GM19023 (cell line): ENCODE measurements at regions not wholly inside any gene's neighbourhood (a gene's known extent, or its start where the extent isn't known, plus 50 kb on each side); places are given as distances from the start of the nearest gene placed in this dataset.
A peak's percentile ranks its signal among the peaks of the same experiment; 100 is the strongest.

Experiments
- ATAC-seq: cut with Tn5 transposase; IDR thresholded peaks from one replicate; pipeline ENCODE4 v1.9.1; 2021; ENCODE audit warnings: mild to moderate bottlenecking, moderate library complexity; ENCODE audit not compliant: unreplicated experiment

GRCh38 chr11:29783506-29783905 lies 233.3 kb downstream of the KCNA4 start:
- ATAC-seq = no peak

GRCh38 chr11:29782447-29782846 lies 234.4 kb downstream of the KCNA4 start:
- no peak for ATAC-seq

DNA sequence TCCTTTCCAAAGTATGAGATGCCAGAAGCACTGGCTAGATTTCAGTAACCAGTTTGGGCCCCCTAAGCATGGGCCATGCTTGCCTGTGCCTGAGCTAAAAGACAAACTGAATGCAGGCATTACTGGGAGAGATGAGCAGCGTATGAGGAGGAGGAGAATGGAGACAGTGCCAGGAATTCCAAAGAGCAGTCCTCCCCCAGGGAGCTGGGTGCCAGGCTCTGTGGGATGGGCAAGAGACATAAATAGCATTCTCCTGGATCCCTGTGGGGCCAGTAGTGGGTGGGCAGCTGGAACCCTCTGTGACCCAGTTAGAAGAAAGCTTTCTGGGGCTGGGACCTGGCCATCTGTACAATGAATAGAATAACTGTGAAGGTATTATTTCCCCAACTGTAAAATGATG lies 235.6 kb downstream of the KCNA4 start:
- no peak for ATAC-seq

DNA sequence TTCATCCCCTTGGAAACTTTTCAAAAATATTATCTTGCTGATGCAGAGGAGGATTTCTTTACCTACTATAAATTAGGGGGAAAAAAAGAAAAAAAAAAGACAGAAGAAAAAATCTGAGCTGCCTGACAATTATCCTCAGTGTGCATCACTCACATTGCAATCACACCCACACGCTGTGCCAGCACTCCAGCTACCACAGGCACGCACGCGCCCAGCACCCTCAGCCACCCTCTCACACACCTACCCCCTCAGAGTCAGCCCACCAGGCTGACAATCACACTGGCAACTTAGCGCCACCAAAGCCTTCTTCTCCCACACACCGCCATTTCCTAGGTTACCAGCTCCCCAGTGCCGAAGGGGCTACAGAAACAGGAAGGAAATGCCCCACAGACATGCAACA lies 236.1 kb downstream of the KCNA4 start:
- no peak for ATAC-seq

DNA sequence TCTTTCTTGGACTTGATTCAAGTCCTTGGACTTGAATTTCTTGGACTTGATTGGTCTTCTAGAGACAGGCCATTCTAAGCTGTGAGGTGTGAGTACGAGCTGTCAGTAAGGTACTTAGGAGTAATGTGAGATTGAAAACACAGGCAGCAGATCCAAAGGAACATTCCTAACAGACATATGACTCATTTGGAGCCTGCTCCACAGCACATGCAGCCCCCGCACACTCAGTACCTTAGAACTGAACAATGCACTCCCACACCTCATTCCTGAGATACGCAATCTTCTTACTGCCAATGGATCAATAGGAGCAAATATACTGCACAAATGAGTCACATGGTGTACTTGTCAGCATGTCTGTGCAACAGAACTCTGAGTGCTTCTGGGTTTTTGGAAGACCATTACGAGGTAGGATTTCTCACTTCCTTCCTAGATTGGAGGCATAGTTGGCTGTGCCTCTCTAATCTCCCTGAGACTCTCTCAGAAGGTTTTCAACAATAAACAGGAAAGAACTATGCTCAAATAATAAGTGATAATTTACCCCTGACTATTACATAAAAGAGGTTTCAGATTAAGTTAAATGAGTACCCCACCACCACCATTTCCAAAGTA lies 243.1 kb downstream of the KCNA4 start:
- ATAC-seq = no peak

GRCh38 chr11:29756871-29757270 lies 260.0 kb downstream of the KCNA4 start:
- ATAC-seq = no peak

GRCh38 chr11:29755474-29755873 lies 261.4 kb downstream of the KCNA4 start:
- ATAC-seq = no peak

DNA sequence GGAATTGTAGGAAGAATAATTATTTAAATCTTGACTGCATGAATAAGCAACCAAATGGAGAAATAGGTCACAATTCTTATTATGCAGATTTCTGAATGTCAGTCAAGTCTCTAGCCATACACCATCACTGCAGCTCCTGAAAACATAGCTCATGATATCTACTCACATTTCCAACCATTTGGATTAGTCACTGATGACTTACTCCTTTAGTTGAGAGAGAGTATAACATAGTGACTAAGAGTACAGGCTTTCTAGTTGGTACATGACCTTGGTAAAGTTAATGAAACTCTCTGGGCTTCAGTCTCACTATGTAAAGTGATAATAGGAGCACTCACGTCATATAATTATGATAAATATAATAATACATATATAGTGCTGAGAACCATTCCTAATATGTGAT lies 265.2 kb downstream of the KCNA4 start:
- ATAC-seq = no peak

DNA sequence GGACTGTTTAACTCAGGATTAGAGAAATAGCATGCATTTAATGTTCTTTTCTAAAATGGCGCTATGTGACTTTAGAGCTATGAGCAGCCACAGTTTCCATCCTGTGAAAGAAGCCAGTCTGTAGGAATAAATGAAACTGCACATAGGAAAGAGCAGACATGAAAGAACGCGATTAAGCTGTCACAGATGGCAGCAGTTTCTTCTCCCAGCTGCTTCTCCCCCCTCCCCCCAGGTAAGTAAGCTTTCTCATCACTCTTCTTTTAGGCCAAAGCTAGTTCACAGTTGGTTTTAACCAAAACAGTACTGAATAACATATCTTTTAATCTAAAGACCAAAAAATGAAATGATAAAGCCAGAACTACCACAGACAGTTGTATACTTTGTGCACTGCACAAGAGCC lies 266.4 kb downstream of the KCNA4 start:
- no peak for ATAC-seq

- no peak for ATAC-seq
Measured at GRCh38 chr11:29734287-29734686, 282.5 kb downstream of the KCNA4 start.

DNA sequence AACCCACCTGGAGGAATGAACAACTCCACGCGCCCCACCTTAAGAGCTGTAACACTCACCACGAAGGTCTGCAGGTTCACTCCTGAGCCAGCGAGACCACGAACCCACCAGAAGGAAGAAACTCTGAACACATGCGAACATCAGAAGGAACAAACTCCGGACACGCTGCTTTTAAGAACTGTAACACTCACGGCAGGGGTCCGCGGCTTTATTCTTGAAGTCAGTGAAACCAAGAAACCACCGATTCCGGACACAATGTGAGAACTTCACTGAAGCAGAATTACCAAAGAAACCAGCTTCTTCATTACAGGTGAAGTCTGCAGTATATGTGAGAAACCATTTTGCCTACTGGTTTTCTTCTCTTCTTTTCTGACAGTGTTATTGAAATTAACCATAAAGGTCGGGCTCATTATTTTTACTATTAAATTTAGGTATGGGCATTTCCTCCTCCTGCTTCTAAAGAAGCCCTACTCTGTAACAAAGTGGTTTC lies 303.0 kb downstream of the KCNA4 start:
- no peak for ATAC-seq

- ATAC-seq = no peak
Measured at GRCh38 chr11:29712616-29713015, 304.2 kb downstream of the KCNA4 start.

DNA sequence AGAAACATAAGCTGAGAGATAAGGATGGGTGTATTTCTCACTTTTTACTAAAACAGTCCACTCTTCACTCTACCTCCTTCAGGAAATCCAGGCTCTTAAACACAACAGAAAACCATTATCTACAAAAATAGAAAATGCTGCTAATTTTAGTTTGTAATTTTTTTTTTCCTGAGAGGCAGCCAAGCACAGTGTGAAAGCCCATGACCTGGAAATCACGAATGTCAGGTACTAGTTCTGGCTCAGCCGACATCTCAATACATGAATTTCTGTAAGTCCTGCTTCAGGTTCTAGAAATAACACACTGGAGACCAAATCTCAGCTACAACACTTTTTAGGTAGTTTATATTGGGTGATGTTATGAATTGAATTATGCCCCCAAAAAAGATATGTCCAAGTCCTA lies 308.9 kb downstream of the KCNA4 start:
- ATAC-seq = no peak

DNA sequence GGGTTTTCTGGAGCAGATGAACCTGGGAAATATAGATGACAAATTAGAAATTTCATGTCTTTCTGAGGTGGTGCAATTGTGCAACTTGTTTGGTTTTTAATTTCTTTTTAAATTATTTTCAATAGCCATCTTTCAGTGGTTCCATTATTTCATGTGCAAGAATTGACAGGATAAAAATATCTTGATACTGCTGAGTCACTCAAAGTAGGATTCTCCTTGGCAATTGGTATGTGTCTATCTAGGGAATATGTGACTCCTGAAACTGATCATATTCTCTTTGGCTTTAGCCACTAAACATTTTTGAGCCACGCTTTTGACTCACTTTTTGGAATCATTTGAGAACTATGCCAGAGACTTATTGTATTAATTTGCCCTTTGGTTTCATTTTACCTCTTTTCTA lies 331.5 kb downstream of the KCNA4 start:
- ATAC-seq = no peak

GRCh38 chr11:29682856-29683255 lies 334.0 kb downstream of the KCNA4 start:
- ATAC-seq = no peak

GRCh38 chr11:29679996-29680395 lies 336.8 kb downstream of the KCNA4 start:
- peak; percentile 97 for ATAC-seq

GRCh38 chr11:29676993-29677392 lies 339.8 kb downstream of the KCNA4 start:
- ATAC-seq = no peak

DNA sequence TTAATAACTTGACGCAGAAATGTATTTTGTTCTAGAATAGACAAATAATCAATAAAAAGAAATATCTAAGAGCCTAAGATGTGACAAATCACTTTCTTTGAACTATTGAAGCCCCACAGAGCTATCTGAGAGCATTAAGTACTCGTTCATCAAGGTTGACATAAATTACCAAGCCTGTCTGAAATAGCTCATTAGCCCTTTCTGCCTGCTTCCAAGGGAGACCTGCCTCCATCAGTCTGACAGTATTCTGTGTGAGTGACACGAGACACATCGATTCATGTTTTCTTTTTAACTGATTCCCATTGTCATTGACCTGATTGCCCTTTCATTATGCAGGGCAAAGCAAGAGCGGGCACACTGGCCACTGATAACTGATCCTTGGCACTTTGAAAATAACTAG lies 347.5 kb downstream of the KCNA4 start:
- no peak for ATAC-seq

DNA sequence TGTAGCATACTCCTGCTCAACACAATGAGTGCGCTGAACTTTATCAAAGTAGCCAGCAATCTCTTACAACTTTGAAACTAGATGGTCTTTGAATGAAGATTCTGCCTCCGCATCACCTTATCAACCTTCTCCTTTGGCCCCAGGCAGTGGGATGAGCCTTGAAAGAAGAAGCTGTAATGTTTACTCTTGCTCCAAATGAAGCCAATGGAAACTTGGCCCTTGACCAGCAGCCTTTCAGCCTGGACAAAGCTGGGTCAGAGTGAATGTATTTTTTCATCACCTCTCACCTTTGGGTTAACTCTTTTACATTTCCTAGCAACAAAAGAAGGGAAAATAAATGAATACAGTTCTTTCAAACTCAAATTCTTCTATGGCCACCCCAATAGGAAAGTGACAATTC lies 359.1 kb downstream of the KCNA4 start:
- no peak for ATAC-seq

DNA sequence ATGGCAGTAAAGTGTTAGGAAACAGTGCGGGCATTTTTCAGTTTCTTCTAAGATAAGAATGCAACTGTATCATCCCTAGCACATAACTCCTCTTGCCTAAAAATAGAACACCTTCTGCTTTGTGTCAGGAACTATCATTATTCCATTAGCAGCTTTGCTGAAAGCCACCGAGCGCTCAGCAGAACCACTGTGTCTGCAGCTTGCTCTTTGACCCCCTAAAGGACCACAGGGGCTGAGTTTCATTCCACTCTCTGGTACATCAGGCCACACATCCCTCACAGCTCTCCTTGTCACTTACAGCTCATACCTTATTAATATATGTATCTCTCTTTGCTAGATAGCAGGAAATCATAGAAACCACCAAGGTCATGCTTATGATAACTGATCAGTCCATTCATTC lies 360.2 kb downstream of the KCNA4 start:
- no peak for ATAC-seq

DNA sequence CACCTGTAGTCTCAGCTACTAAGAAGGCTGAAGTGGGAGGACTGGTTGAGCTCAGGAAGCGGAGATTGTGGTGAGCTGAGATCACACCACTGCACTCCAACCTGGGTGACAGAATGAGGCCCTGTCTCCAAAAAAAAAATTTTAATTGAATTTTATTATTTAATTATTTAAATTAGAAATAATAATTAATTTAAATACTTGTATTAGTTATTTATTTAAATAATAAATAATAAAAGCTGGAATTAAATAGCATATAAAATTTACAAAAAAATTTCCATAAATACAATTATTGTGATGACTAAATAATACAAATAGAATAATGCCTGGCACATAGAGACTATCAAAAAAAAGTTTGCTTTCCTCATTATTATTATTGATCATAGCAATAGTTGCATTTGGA lies 371.5 kb downstream of the KCNA4 start:
- no peak for ATAC-seq

- ATAC-seq = no peak
Measured at GRCh38 chr11:29641201-29641600, 375.6 kb downstream of the KCNA4 start.

DNA sequence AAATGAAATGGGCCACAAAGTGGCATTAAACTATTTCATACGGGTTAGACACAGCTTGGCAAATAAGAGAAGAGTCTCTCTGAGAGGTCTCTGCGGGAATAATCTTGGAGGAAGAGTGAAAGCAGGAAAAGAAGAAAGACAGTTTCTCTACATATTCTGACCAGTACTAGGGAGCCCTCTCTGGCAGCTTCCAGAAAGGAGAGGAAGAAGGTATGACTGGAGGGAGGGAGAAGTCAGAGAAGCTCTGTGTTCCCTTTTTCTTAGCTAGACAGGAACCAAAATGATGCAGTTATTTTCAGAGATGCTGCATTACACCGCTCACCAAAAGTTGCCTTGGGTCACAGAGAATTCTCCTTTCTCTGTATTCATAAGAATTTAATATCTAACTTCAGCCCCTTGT lies 382.1 kb downstream of the KCNA4 start:
- ATAC-seq = no peak
